ENCODE measurements at regions not wholly inside any gene's neighbourhood (a gene's known extent, or its start where the extent isn't known, plus 50 kb on each side); places are given as distances from the start of the nearest gene placed in this dataset.

DNA sequence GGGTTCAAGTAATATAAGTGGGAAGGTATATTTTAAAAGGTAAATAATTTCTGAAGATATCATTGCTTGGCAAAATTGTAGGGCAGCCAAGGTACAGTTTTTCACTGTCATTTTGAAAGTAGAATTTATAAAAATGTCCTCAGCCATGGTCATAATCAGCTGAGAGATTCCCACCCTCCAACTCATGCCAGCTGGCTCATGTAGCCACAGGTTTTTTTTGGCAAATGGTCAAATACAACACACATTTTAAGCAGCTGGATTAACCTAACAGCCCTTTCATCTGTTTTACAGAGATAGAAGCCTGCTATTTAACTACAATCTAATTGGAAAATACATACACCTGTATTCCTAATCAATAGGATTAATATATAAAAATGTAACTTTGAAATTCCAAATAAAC, 619.2 kb upstream of the SGCG start:
- Histone ChIP-seq H3K27me3 (ENCODE audit: insufficient read depth) (no peaks in the 10 kb centered on the region), H3K4me3 (no peak overlapping the region), H3K36me3 (ENCODE audit: insufficient read depth) (no peaks in the 10 kb centered on the region), H3K79me2 (replicated peaks; ENCODE audit: insufficient read depth) (no peaks in the 10 kb centered on the region), H3K9me2 (ENCODE audit: insufficient read depth) (no peaks in the 10 kb centered on the region), H3K27ac (ENCODE audit: low read depth) (no peak overlapping the region), H3F3A (replicated peaks; ENCODE audit: low read depth) (no peaks in the 10 kb centered on the region), H3K4me1 (ENCODE audit: insufficient read depth) (no peaks in the 10 kb centered on the region), H2AFZ (no peak overlapping the region), H3K4me2 (no peak overlapping the region), H4K20me1 (replicated peaks; ENCODE audit: insufficient read depth) (no peaks in the 10 kb centered on the region)
- Mint-ChIP-seq H3K4me3 (no peak overlapping the region), H3K27me3 (ENCODE audit: insufficient read depth, low read depth, poor library complexity) (no peaks in the 10 kb centered on the region), H3K27ac (no peak overlapping the region), H3K4me1 (peaks cover 9% of the 10 kb centered on the region), H3K9me3 (peaks cover 12% of the 10 kb centered on the region; the same call in 2 of the 3 replicates), H3K36me3 (ENCODE audit: low read depth) (no peaks in the 10 kb centered on the region; the same call in 2 of the 3 replicates)
- no peak for ATAC-seq
- TF ChIP-seq NANOG (IDR thresholded peaks at IDR 0.05; ENCODE audit: borderline replicate concordance), result no peak
- no peak for TF ChIP-seq CTCF (conservative IDR thresholded peaks at IDR 0.05; ENCODE audit: low read depth in 2 of 2)
- TF ChIP-seq CREB1 (CRISPR knock-in tag; IDR thresholded peaks at IDR 0.05; ENCODE audit: low read depth), result no peak
- TF ChIP-seq ZNF331 (CRISPR knock-in tag; IDR thresholded peaks at IDR 0.05; ENCODE audit: low read depth), result no peak
- no peak for TF ChIP-seq ZNF114 (CRISPR knock-in tag; IDR thresholded peaks at IDR 0.05)
- TF ChIP-seq STAT1 (IDR thresholded peaks at IDR 0.05; ENCODE audit: unreplicated experiment), result no peak
- no peak for TF ChIP-seq EZH2 (IDR thresholded peaks at IDR 0.05; ENCODE audit: low read depth, unreplicated experiment)
- TF ChIP-seq ETS1 (IDR thresholded peaks at IDR 0.05), result no peak
- no peak for TF ChIP-seq EZH2phosphoT487 (IDR thresholded peaks at IDR 0.05; ENCODE audit: unreplicated experiment)
- no peak for TF ChIP-seq REST (IDR thresholded peaks at IDR 0.05; ENCODE audit: unreplicated experiment)
- TF ChIP-seq JUNB (IDR thresholded peaks at IDR 0.05; ENCODE audit: unreplicated experiment), result no peak
- TF ChIP-seq, protein P1, sequence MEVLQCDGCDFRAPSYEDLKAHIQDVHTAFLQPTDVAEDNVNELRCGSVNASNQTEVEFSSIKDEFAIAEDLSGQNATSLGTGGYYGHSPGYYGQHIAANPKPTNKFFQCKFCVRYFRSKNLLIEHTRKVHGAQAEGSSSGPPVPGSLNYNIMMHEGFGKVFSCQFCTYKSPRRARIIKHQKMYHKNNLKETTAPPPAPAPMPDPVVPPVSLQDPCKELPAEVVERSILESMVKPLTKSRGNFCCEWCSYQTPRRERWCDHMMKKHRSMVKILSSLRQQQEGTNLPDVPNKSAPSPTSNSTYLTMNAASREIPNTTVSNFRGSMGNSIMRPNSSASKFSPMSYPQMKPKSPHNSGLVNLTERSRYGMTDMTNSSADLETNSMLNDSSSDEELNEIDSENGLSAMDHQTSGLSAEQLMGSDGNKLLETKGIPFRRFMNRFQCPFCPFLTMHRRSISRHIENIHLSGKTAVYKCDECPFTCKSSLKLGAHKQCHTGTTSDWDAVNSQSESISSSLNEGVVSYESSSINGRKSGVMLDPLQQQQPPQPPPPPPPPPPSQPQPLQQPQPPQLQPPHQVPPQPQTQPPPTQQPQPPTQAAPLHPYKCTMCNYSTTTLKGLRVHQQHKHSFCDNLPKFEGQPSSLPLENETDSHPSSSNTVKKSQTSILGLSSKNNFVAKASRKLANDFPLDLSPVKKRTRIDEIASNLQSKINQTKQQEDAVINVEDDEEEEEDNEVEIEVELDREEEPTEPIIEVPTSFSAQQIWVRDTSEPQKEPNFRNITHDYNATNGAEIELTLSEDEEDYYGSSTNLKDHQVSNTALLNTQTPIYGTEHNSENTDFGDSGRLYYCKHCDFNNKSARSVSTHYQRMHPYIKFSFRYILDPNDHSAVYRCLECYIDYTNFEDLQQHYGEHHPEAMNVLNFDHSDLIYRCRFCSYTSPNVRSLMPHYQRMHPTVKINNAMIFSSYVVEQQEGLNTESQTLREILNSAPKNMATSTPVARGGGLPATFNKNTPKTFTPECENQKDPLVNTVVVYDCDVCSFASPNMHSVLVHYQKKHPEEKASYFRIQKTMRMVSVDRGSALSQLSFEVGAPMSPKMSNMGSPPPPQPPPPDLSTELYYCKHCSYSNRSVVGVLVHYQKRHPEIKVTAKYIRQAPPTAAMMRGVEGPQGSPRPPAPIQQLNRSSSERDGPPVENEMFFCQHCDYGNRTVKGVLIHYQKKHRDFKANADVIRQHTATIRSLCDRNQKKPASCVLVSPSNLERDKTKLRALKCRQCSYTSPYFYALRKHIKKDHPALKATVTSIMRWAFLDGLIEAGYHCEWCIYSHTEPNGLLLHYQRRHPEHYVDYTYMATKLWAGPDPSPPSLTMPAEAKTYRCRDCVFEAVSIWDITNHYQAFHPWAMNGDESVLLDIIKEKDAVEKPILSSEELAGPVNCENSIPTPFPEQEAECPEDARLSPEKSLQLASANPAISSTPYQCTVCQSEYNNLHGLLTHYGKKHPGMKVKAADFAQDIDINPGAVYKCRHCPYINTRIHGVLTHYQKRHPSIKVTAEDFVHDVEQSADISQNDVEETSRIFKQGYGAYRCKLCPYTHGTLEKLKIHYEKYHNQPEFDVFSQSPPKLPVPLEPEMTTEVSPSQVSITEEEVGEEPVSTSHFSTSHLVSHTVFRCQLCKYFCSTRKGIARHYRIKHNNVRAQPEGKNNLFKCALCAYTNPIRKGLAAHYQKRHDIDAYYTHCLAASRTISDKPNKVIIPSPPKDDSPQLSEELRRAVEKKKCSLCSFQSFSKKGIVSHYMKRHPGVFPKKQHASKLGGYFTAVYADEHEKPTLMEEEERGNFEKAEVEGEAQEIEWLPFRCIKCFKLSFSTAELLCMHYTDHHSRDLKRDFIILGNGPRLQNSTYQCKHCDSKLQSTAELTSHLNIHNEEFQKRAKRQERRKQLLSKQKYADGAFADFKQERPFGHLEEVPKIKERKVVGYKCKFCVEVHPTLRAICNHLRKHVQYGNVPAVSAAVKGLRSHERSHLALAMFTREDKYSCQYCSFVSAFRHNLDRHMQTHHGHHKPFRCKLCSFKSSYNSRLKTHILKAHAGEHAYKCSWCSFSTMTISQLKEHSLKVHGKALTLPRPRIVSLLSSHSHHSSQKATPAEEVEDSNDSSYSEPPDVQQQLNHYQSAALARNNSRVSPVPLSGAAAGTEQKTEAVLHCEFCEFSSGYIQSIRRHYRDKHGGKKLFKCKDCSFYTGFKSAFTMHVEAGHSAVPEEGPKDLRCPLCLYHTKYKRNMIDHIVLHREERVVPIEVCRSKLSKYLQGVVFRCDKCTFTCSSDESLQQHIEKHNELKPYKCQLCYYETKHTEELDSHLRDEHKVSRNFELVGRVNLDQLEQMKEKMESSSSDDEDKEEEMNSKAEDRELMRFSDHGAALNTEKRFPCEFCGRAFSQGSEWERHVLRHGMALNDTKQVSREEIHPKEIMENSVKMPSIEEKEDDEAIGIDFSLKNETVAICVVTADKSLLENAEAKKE (CRISPR knock-in tag; IDR thresholded peaks at IDR 0.05), result no peak
- no peak for DNase-seq (ENCODE audit: low spot score)

All from GM23338 (cell line).